Thymus (tissue), 11 donors: ENCODE measurements at regions not wholly inside any gene's neighbourhood (a gene's known extent, or its start where the extent isn't known, plus 50 kb on each side); places are given as distances from the start of the nearest gene placed in this dataset.

Experiments
- DNase-seq, 9 donors: peaks; one replicate each; pipeline ENCODE4 v3.0.0-alpha.2; 2013; ENCODE audit warnings: low spot score in 9 of 9, low read depth in 6 of 9, missing footprints in 1 of 9
- H3K27ac ChIP-seq, 2 donors: one replicate each; pipeline ENCODE4 v1.5.1; 2013; ENCODE audit warnings: control low read depth in 1 of 2, low read depth in 1 of 2, low read length in 1 of 2, mild to moderate bottlenecking in 1 of 2, moderate library complexity in 1 of 2
- H3K27me3 ChIP-seq, 2 donors: one replicate each; pipeline ENCODE4 v1.5.1; 2013; ENCODE audit warnings: low read length in 1 of 2; ENCODE audit not compliant: control insufficient read depth in 2 of 2, insufficient read depth in 1 of 2
- H3K36me3 ChIP-seq, 2 donors: one replicate each; pipeline ENCODE4 v1.5.1; 2013; ENCODE audit warnings: low read length in 1 of 2, mild to moderate bottlenecking in 1 of 2, moderate library complexity in 1 of 2; ENCODE audit not compliant: control insufficient read depth in 2 of 2, insufficient read depth in 2 of 2
- H3K4me1 ChIP-seq, 2 donors: one replicate each; pipeline ENCODE4 v1.5.1; 2013; ENCODE audit warnings: low read length in 2 of 2; ENCODE audit not compliant: control insufficient read depth in 2 of 2, insufficient read depth in 2 of 2
- H3K4me3 ChIP-seq, 2 donors: one replicate each; pipeline ENCODE4 v1.5.1; 2013; ENCODE audit warnings: low read length in 2 of 2, control low read depth in 1 of 2, mild to moderate bottlenecking in 1 of 2
- H3K9me3 ChIP-seq, 2 donors: one replicate each; pipeline ENCODE4 v1.5.1; 2013; ENCODE audit warnings: low read length in 1 of 2, mild to moderate bottlenecking in 1 of 2; ENCODE audit not compliant: control insufficient read depth in 2 of 2, insufficient read depth in 1 of 2
- WGBS: extraction: QIAGEN DNeasy Blood & Tissue Kit; methylation state at CpG from one replicate; pipeline ENCODE4 v1.1.7; 2013; 5-methylcytosine and 5-hydroxymethylcytosine counted together
- donor health status: healthy.

GRCh38 chr5:110043025-110043424, 353.3 kb downstream of the MAN2A1 start:
- no peak overlapping the region for H3K27ac ChIP-seq
- H3K4me3 ChIP-seq: no peak overlapping the region
- no peaks in the 10 kb centered on the region for H3K27me3 ChIP-seq
- WGBS: 64% methylated on average over 2 of the region's 2 CpGs
- no peaks in the 10 kb centered on the region for H3K36me3 ChIP-seq
- peaks cover 0 to 5% of the 10 kb centered on the region in 2 donors for H3K4me1 ChIP-seq
- no peaks in the 10 kb centered on the region for H3K9me3 ChIP-seq
- DNase-seq: no peak

GRCh38 chr5:110045158-110045557, 355.4 kb downstream of the MAN2A1 start:
- DNase-seq: no peak
- Histone ChIP-seq H3K4me3 (no peak overlapping the region), H3K27ac (no peak overlapping the region), H3K27me3 (no peaks in the 10 kb centered on the region), H3K4me1 (peaks cover 14 to 26% of the 10 kb centered on the region in 2 donors), H3K36me3 (no peaks in the 10 kb centered on the region), H3K9me3 (no peaks in the 10 kb centered on the region)
- WGBS: 89% methylated on average over 1 of the region's 1 CpG

- peak in 7 of 9 donors; percentile 37 to 82 (median 61) for DNase-seq
- Histone ChIP-seq H3K4me1 (peaks cover 15 to 33% of the 10 kb centered on the region in 2 donors), H3K4me3 (no peak overlapping the region), H3K36me3 (no peaks in the 10 kb centered on the region), H3K27me3 (no peaks in the 10 kb centered on the region), H3K27ac (peak overlapping the region in 1 of 2 donors; percentile 43), H3K9me3 (no peaks in the 10 kb centered on the region)
- WGBS: 73% methylated on average over 2 of the region's 2 CpGs
Measured at GRCh38 chr5:110048491-110048890, 358.8 kb downstream of the MAN2A1 start.

GRCh38 chr5:110049816-110050215, 360.1 kb downstream of the MAN2A1 start:
- Histone ChIP-seq H3K9me3 (no peaks in the 10 kb centered on the region), H3K27me3 (no peaks in the 10 kb centered on the region), H3K4me3 (no peak overlapping the region), H3K27ac (peak overlapping the region in 1 of 2 donors; percentile 74), H3K4me1 (peaks cover 26 to 44% of the 10 kb centered on the region in 2 donors), H3K36me3 (no peaks in the 10 kb centered on the region)
- DNase-seq: peak in 1 of 9 donors; percentile 54
- WGBS: 23% methylated on average over 2 of the region's 2 CpGs

- peaks cover 31 to 50% of the 10 kb centered on the region in 2 donors for H3K4me1 ChIP-seq
- WGBS: 97% methylated on average over 5 of the region's 5 CpGs
- no peak overlapping the region for H3K27ac ChIP-seq
- no peaks in the 10 kb centered on the region for H3K27me3 ChIP-seq
- no peak overlapping the region for H3K4me3 ChIP-seq
- H3K9me3 ChIP-seq: no peaks in the 10 kb centered on the region
- H3K36me3 ChIP-seq: no peaks in the 10 kb centered on the region
- DNase-seq: no peak
Measured at GRCh38 chr5:110050640-110051345, 361.1 kb downstream of the MAN2A1 start.

GRCh38 chr5:110053205-110053604, 363.5 kb downstream of the MAN2A1 start:
- Histone ChIP-seq H3K36me3 (no peaks in the 10 kb centered on the region), H3K27me3 (no peaks in the 10 kb centered on the region), H3K4me1 (peaks cover 31 to 45% of the 10 kb centered on the region in 2 donors), H3K27ac (no peak overlapping the region), H3K4me3 (no peak overlapping the region), H3K9me3 (no peaks in the 10 kb centered on the region)
- 99% methylated on average over 1 of the region's 1 CpG for WGBS
- no peak for DNase-seq

- Histone ChIP-seq H3K27ac (peak overlapping the region in 1 of 2 donors; percentile 52), H3K4me1 (peaks cover 28 to 39% of the 10 kb centered on the region in 2 donors), H3K36me3 (no peaks in the 10 kb centered on the region), H3K9me3 (no peaks in the 10 kb centered on the region), H3K4me3 (no peak overlapping the region), H3K27me3 (no peaks in the 10 kb centered on the region)
- DNase-seq: peak in 1 of 9 donors; percentile 22
Measured at GRCh38 chr5:110053824-110054223, 364.1 kb downstream of the MAN2A1 start.

GRCh38 chr5:110054240-110054639, 364.5 kb downstream of the MAN2A1 start:
- H3K9me3 ChIP-seq: no peaks in the 10 kb centered on the region
- DNase-seq: peak; percentile 68 to 97 (median 87)
- no peaks in the 10 kb centered on the region for H3K36me3 ChIP-seq
- peak overlapping the region in 1 of 2 donors; percentile 52 for H3K27ac ChIP-seq
- 34% methylated on average over 2 of the region's 2 CpGs for WGBS
- no peaks in the 10 kb centered on the region for H3K27me3 ChIP-seq
- no peak overlapping the region for H3K4me3 ChIP-seq
- H3K4me1 ChIP-seq: peaks cover 26 to 35% of the 10 kb centered on the region in 2 donors

GRCh38 chr5:110055302-110055701, 365.6 kb downstream of the MAN2A1 start:
- no peaks in the 10 kb centered on the region for H3K36me3 ChIP-seq
- H3K27me3 ChIP-seq: no peaks in the 10 kb centered on the region
- H3K27ac ChIP-seq: no peak overlapping the region
- no peak for DNase-seq
- H3K9me3 ChIP-seq: no peaks in the 10 kb centered on the region
- H3K4me3 ChIP-seq: no peak overlapping the region
- WGBS: 68% methylated on average over 2 of the region's 2 CpGs
- peaks cover 17 to 26% of the 10 kb centered on the region in 2 donors for H3K4me1 ChIP-seq
